Transverse colon (tissue), 4 donors: ENCODE measurements at regions not wholly inside any gene's neighbourhood (a gene's known extent, or its start where the extent isn't known, plus 50 kb on each side); places are given as distances from the start of the nearest gene placed in this dataset.

Source experiments
- POLR2A ChIP-seq: fragments of 450-650 bp; IDR thresholded peaks from one replicate; pipeline ENCODE4 v1.6.1; 2016; ENCODE audit warnings: antibody characterized with exemption, mild to moderate bottlenecking, moderate library complexity
- POLR2AphosphoS5 ChIP-seq, 3 donors: sonication (generic); formaldehyde crosslinking; IDR thresholded peaks; one replicate each; pipeline ENCODE4 v1.6.1; 2016; ENCODE audit warnings: antibody characterized with exemption in 3 of 3
- TF ChIP-seq, protein P1 (sequence below), 5 experiments: fragments of 200-600 bp in 3 of 5; fragments of 450-650 bp in 2 of 5; sonication (generic) in 3 of 5; IDR thresholded peaks; 1 replicate in 2 of 5; 2 replicates in 3 of 5; pipeline ENCODE4 v1.5.1; 2016 to 2017; ENCODE audit warnings: antibody characterized with exemption in 5 of 5, inconsistent platforms in 3 of 5, mild to moderate bottlenecking in 2 of 5, moderate library complexity in 1 of 5

DNA sequence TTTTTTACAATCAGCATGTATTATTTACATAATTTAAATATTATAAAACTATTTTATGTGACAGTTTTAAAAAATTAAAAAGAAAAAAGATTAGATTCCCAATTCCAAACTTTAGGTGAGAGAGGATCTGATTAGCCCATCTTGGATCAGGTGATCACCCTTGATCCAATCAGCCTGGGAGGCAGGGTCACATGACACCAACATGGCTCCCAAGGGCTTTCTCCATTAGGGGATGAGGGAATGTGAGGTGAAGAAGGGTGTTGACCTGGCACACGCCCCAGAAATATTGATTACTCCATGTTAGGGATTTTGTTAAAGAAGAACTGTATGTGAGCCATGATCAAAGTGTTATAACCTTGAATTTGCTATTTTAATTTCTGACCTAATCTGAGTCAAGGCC, 225.4 kb downstream of the RBM19 start:
- TF ChIP-seq, protein P1, sequence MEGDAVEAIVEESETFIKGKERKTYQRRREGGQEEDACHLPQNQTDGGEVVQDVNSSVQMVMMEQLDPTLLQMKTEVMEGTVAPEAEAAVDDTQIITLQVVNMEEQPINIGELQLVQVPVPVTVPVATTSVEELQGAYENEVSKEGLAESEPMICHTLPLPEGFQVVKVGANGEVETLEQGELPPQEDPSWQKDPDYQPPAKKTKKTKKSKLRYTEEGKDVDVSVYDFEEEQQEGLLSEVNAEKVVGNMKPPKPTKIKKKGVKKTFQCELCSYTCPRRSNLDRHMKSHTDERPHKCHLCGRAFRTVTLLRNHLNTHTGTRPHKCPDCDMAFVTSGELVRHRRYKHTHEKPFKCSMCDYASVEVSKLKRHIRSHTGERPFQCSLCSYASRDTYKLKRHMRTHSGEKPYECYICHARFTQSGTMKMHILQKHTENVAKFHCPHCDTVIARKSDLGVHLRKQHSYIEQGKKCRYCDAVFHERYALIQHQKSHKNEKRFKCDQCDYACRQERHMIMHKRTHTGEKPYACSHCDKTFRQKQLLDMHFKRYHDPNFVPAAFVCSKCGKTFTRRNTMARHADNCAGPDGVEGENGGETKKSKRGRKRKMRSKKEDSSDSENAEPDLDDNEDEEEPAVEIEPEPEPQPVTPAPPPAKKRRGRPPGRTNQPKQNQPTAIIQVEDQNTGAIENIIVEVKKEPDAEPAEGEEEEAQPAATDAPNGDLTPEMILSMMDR (IDR thresholded peaks at IDR 0.05), result no peak
- TF ChIP-seq POLR2A, result no peak
- no peak for TF ChIP-seq POLR2AphosphoS5 (IDR thresholded peaks at IDR 0.05)
